IPS-15b (cell line): ENCODE measurements at regions not wholly inside any gene's neighbourhood (a gene's known extent, or its start where the extent isn't known, plus 50 kb on each side); places are given as distances from the start of the nearest gene placed in this dataset.

ENCODE experiments used
- H3K27me3 ChIP-seq: one replicate; pipeline ENCODE4 v1.6.1; 2013; ENCODE audit warnings: low read length; ENCODE audit not compliant: control insufficient read depth, insufficient read depth
- H3K36me3 ChIP-seq: one replicate; pipeline ENCODE4 v1.6.1; 2013; ENCODE audit warnings: low read length; ENCODE audit not compliant: control insufficient read depth, insufficient read depth
- H3K4me1 ChIP-seq: one replicate; pipeline ENCODE4 v1.6.1; 2013; ENCODE audit warnings: mild to moderate bottlenecking, low read length; ENCODE audit not compliant: control insufficient read depth, insufficient read depth
- H3K4me3 ChIP-seq: one replicate; pipeline ENCODE4 v1.5.1; 2013; ENCODE audit warnings: low read depth, low read length
- H3K9ac ChIP-seq: one replicate; pipeline ENCODE4 v1.6.1; 2013; ENCODE audit warnings: low read depth, mild to moderate bottlenecking, low read length
- H3K9me3 ChIP-seq: one replicate; pipeline ENCODE4 v1.6.1; 2013; ENCODE audit warnings: mild to moderate bottlenecking, low read length; ENCODE audit not compliant: control insufficient read depth, insufficient read depth

DNA sequence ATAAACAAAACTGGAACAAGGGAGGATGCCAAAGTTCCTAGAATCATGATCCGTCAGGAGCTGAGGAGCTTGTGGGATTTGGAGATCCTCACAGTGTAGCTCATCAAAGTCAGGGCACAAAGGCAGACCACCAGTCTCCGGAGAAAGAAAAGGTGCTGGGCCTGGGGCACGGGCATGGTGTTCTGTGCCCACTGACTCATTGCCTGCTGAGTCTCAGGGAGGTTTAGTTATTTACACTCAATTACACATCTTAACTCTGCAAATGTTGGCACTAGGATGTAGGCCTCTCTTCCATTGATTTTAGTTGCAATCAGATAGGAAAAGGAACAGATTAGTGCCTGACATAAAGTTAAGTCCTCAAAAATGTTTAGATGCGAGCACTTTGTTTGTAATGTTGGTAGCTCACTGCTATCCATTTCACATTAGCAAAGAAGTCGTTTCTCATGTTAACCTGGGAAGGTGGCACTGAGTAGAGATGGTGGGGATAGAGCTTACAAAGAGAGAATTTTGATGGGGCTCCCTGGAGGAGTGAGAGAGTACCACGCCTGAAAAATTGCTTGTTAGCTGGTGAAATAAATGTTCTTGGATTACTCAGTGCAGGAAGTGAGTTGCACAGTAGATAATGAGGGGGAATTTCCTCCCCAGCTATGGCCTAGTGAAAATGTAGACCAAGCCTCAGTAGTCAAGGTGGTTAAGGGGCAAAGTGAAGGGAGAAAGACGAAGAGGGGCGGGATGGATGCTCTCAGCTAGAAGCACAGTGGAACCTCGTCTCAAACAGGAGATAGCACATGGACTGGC lies 109.5 kb upstream of the CD180 start:
- H3K4me3 ChIP-seq: no peak overlapping the region
- no peaks in the 10 kb centered on the region for H3K27me3 ChIP-seq
- H3K4me1 ChIP-seq: no peaks in the 10 kb centered on the region
- no peaks in the 10 kb centered on the region for H3K36me3 ChIP-seq
- H3K9ac ChIP-seq: no peak overlapping the region
- no peaks in the 10 kb centered on the region for H3K9me3 ChIP-seq

DNA sequence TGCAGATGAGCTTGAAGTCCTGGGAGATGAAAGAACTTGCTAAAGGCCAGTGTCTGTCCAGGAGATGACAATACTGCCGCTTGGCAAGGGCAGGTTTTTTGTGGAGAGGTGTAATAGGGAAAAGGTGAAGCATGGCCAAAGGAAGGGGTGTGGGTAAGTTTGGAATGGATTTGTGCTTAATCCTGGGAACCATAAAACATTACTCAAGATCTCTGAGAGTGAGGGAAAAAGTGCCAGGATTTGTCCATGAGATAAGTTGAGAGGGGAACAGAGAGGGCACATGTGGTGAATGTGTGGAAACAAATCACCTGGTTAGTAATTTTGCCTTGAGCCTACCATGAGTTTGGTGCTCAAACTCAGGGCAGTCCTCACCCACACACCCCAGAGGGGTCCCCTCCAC lies 108.8 kb upstream of the CD180 start:
- Histone ChIP-seq H3K4me1 (no peaks in the 10 kb centered on the region), H3K36me3 (no peaks in the 10 kb centered on the region), H3K9me3 (no peaks in the 10 kb centered on the region), H3K9ac (no peak overlapping the region), H3K4me3 (no peak overlapping the region), H3K27me3 (no peaks in the 10 kb centered on the region)

DNA sequence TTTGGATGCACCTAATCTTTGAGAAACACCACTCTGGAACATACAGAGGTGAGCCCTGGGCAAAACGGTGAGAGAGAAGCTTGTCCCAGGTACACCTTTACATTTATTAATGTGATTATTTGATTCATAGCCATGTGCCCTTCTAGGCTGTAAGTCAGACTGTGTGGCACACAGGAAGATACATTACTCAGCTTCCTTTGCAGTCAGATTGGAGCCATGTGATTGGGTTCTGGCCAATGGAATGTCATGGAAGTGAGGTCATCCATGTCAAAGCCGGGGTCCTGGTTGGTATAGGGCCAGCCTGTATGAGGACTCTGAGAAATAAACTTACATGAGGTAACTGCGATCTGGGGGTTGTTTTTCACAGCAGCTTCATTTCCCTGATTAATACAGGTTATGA lies 106.8 kb upstream of the CD180 start:
- no peak overlapping the region for H3K9ac ChIP-seq
- H3K36me3 ChIP-seq: no peaks in the 10 kb centered on the region
- H3K27me3 ChIP-seq: no peaks in the 10 kb centered on the region
- no peak overlapping the region for H3K4me3 ChIP-seq
- H3K9me3 ChIP-seq: no peaks in the 10 kb centered on the region
- H3K4me1 ChIP-seq: no peaks in the 10 kb centered on the region

DNA sequence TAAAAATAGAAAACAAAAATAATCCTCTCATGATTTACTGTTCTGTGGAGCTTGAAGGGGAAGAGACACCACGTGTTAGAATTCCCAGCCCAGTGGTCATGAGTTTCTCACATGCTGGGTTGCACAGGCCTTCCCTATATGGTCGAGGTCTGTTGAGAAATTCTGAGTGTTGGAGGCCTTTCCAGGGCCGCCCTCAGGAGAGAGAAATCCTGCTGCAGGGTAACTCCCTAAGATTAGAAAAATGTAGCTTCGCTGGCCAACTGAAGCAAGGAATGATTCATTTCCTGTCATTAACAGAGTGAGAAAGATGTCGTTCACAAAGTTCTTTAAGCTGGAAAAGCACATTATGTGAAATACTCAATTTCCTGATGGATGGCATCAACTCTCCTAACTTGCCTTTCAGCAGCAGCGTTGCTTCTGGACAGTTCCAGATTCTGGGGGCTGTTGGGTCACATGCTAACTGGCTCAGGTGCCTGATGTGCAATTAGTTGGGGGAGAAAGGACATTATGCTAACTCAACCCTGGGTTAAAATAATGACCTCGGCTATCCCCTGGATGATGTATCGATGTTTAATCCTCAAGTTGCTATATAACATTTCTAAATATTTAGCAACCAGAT lies 104.8 kb upstream of the CD180 start:
- H3K9me3 ChIP-seq: no peaks in the 10 kb centered on the region
- no peaks in the 10 kb centered on the region for H3K4me1 ChIP-seq
- no peaks in the 10 kb centered on the region for H3K36me3 ChIP-seq
- H3K9ac ChIP-seq: no peak overlapping the region
- H3K27me3 ChIP-seq: no peaks in the 10 kb centered on the region
- no peak overlapping the region for H3K4me3 ChIP-seq

DNA sequence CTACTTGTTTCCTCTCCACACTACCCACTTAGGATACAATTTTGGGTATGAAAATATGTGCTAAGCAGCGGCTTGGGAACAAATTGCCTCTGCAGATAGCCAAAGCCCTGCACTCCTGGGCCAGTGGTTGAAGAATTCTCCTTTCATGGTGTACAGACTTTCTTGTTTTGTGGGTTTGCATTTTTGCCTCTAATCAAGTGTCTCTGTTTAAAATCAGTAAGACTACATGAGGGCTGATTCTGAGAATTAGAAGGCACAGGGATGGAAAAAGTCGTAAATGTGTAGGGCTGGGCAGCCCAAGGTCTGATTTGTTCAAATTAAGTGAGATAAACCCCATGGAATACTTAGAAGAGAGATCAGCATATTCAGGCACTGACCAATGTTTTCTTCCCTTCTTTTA lies 103.7 kb upstream of the CD180 start:
- Histone ChIP-seq H3K4me3 (no peak overlapping the region), H3K9ac (peak overlapping the region; percentile 0), H3K36me3 (no peaks in the 10 kb centered on the region), H3K9me3 (no peaks in the 10 kb centered on the region), H3K27me3 (no peaks in the 10 kb centered on the region), H3K4me1 (no peaks in the 10 kb centered on the region)

DNA sequence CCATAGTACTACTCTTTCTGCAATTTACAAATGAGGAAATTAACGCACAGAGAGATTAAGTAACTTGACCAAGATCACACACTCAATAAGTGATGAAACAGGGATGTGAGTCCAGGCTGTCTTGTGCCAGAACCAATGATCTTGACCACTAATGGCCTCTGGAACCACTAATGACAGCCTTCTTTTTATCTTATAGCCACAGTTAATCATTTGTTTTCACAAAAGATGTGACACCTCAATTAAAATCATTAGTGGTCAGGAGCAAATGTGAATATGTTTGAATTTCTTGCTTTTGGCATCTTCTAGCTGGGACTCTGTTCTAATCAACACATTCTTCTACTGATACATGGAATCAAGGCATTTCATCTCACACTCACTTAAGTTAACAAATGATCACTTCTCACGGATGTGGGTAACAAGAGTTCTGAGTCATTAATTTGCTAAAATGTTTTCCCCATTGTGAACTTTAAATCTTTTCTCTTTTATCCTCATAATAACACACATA lies 102.7 kb upstream of the CD180 start:
- no peaks in the 10 kb centered on the region for H3K27me3 ChIP-seq
- no peaks in the 10 kb centered on the region for H3K36me3 ChIP-seq
- H3K9me3 ChIP-seq: no peaks in the 10 kb centered on the region
- H3K4me3 ChIP-seq: no peak overlapping the region
- no peaks in the 10 kb centered on the region for H3K4me1 ChIP-seq
- no peak overlapping the region for H3K9ac ChIP-seq

DNA sequence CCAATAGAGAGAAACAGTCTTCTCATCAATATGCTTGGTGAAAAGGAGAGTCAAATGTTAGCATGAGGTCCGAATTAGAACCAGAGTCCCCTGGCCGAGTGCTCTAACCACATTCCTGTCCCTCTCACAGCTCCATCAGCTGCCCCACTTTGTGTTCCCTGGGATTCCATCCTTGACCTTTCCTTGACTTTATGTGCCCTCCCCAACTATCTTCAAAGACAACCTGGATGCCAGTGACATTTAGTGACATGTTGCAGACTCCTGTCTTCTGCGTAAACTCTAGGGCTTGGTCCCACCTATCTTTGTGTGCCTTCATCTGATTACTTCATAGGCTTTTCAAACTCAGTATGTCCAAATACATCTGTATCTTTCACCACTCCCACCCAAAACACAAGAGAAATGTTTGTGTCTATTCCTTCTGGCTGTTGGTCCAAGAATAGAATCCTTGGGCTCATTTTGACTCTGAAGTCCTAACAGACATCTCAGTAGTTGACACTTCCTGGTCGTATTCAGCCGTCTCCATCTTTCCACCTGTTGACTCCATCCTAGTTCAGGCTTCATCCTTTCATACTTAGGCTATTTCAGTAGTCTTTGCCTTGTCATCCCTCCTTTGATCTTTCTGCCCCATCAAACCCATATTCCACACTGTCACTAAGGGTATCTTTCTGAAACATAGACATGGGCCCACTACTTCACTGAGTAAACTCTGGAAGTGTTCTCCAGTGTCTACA lies 101.4 kb upstream of the CD180 start:
- Histone ChIP-seq H3K27me3 (no peaks in the 10 kb centered on the region), H3K4me1 (no peaks in the 10 kb centered on the region), H3K9ac (no peak overlapping the region)

DNA sequence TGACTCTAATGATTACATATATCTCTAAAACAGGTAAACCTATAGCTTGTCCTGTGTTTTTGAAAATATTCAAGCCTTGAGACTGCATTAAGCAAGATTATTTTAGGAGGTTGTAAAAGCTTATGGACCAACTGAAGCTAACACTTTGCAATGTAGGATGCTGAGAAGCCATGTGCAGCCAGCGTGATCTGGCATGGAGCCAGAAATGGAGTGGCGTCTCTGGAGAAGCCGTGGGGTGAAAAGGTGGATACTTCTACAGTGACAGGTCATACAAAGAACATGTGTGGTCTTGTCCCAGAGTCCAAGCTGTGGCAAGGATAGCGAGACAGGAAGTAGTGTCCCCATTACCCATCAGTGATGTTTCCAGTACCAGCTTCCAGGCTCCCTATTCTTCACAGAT lies 100.8 kb upstream of the CD180 start:
- H3K9me3 ChIP-seq: no peaks in the 10 kb centered on the region
- no peaks in the 10 kb centered on the region for H3K4me1 ChIP-seq
- H3K36me3 ChIP-seq: no peaks in the 10 kb centered on the region
- no peaks in the 10 kb centered on the region for H3K27me3 ChIP-seq
- no peak overlapping the region for H3K4me3 ChIP-seq
- H3K9ac ChIP-seq: no peak overlapping the region

More for the DNA sequence above, 101.4 kb upstream of the CD180 start:
- H3K4me3 ChIP-seq: no peak overlapping the region
- H3K9me3 ChIP-seq: no peaks in the 10 kb centered on the region
- no peaks in the 10 kb centered on the region for H3K36me3 ChIP-seq

DNA sequence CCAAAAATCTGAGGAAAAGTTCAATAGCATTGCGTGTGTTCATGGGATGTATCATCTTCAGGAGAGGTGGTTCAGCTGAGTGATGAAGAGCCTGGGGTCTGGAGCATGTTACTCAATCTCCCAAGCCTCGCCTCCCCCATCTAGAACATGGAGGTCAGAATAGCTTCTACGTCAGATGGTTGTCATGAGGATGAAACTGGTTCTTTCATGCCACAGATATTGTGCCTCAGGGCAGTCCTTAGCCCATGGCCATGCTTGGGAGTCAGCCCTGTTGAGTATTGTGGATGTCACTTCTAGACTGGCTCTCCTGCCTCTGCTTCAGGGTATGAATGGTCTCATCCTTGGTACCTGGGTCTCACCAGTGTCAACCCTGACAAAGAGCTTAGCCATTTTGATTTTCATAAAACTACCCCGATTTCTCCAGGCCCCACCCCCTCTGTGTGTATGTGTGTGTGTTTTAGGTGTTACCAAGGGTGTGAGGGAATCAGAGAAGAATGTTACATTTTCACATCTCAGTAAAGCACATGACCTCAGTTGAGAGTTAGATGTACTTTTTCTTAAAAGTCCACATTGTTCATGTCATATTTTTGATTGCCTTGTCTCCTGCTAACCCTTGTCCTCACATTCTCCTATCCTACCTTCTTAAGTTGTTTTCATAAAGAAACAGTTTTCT lies 97.8 kb upstream of the CD180 start:
- Histone ChIP-seq H3K9ac (no peak overlapping the region), H3K4me1 (no peaks in the 10 kb centered on the region), H3K4me3 (no peak overlapping the region), H3K36me3 (no peaks in the 10 kb centered on the region), H3K9me3 (no peaks in the 10 kb centered on the region), H3K27me3 (no peaks in the 10 kb centered on the region)

DNA sequence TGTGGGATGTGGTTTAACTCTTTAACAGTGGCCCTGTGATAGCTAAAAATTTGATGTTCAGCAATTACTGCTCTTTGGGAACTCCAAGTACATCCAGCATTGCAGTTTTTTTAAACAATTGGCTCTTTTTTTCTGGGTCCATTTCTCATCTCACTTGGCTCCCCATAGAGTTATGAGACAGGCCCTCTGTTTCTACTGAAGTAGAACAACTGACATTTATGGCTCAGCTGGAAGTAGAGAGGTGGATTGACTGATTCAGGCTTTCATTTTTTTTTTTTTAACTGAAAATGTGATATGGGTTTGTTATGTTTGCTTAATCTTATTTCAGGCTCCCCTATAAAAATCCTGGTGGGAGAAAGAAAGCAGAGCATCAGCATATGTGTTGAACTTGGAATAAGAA lies 96.6 kb upstream of the CD180 start:
- H3K4me1 ChIP-seq: no peaks in the 10 kb centered on the region
- no peak overlapping the region for H3K4me3 ChIP-seq
- no peaks in the 10 kb centered on the region for H3K27me3 ChIP-seq
- H3K9me3 ChIP-seq: no peaks in the 10 kb centered on the region
- no peaks in the 10 kb centered on the region for H3K36me3 ChIP-seq
- no peak overlapping the region for H3K9ac ChIP-seq

DNA sequence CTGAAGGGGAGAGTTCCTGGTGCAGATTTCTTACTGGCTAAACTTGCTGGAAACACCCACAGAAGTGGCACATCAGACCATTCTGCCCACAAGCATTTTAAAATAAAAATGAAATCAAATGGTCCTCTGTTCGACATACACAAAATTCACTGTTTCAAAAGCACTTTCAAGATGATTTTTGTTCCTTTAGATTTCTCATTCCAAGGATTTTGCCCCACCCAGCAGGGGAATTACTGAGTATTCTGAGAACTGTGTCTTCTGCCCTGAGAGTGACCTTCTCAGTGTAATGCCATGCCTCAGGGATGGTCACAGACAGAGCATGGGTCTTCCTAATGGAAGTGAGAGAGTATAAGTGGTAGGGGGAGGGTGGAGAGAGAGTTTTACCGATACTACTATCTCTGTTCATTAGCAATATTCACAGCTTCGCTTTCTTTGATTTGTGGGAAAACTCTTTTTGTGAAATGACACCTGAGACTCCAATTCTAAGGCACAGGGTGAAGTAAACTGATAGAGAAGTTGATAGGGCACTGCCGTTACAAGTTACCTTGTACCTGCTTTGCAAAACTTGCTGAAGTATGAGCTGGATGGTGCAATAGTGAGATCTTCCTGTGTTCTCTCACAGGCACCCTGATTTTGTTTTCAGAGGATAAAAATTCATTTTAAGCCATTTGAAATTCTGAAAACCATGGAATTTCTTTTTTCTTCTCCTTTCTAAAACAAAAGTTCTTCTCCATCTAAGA lies 95.8 kb upstream of the CD180 start:
- Histone ChIP-seq H3K4me3 (no peak overlapping the region), H3K27me3 (no peaks in the 10 kb centered on the region), H3K9ac (no peak overlapping the region), H3K9me3 (no peaks in the 10 kb centered on the region), H3K4me1 (no peaks in the 10 kb centered on the region), H3K36me3 (no peaks in the 10 kb centered on the region)
